HG03457 (cell line): ENCODE measurements at regions not wholly inside any gene's neighbourhood (a gene's known extent, or its start where the extent isn't known, plus 50 kb on each side); places are given as distances from the start of the nearest gene placed in this dataset.
A peak's percentile ranks its signal among the peaks of the same experiment; 100 is the strongest.
"Not testable (repeated sequence)": the region's sequence is repeated elsewhere in the genome, so short reads cannot be mapped to it uniquely, and the experiment has no call there.

Experiments used
- ATAC-seq: cut with Tn5 transposase; IDR thresholded peaks from one replicate; pipeline ENCODE4 v1.9.1; 2021; ENCODE audit warnings: moderate number of reproducible peaks; ENCODE audit not compliant: unreplicated experiment

- no peak for ATAC-seq
Measured at GRCh38 chr2:64908406-64908805, 80.8 kb upstream of the SLC1A4 start.

GRCh38 chr2:64910523-64910922, 78.7 kb upstream of the SLC1A4 start:
- ATAC-seq, result no peak

GRCh38 chr2:64910972-64911433, 78.2 kb upstream of the SLC1A4 start:
- no peak for ATAC-seq

- ATAC-seq, result no peak
Measured at GRCh38 chr2:64913357-64913869, 75.8 kb upstream of the SLC1A4 start.

- ATAC-seq, result no peak
Measured at GRCh38 chr2:64914247-64914646, 75.0 kb upstream of the SLC1A4 start.

GRCh38 chr2:64914735-64915509, 74.3 kb upstream of the SLC1A4 start:
- ATAC-seq, result peak; percentile 50

GRCh38 chr2:64915510-64915900, 73.7 kb upstream of the SLC1A4 start:
- ATAC-seq, result no peak

GRCh38 chr2:64918220-64918886, 70.8 kb upstream of the SLC1A4 start:
- no peak for ATAC-seq

GRCh38 chr2:64919261-64919660, 69.9 kb upstream of the SLC1A4 start:
- no peak for ATAC-seq

- no peak for ATAC-seq
Measured at GRCh38 chr2:64922482-64923384, 66.5 kb upstream of the SLC1A4 start.

- ATAC-seq, result no peak
Measured at GRCh38 chr2:64923385-64923710, 65.9 kb upstream of the SLC1A4 start.

- no peak for ATAC-seq
Measured at GRCh38 chr2:64924170-64924934, 64.8 kb upstream of the SLC1A4 start.

- ATAC-seq, result not testable (repeated sequence)
Measured at GRCh38 chr2:64925930-64926722, 63.1 kb upstream of the SLC1A4 start.

GRCh38 chr2:64928813-64929212, 60.4 kb upstream of the SLC1A4 start:
- no peak for ATAC-seq

GRCh38 chr2:64929333-64929732, 59.9 kb upstream of the SLC1A4 start:
- no peak for ATAC-seq

GRCh38 chr2:64930258-64930671, 58.9 kb upstream of the SLC1A4 start:
- ATAC-seq, result no peak

- no peak for ATAC-seq
Measured at GRCh38 chr2:64931246-64932115, 57.7 kb upstream of the SLC1A4 start.

- ATAC-seq, result no peak
Measured at GRCh38 chr2:64932116-64932370, 57.2 kb upstream of the SLC1A4 start.
